NT2/D1 (cell line): ENCODE measurements at regions not wholly inside any gene's neighbourhood (a gene's known extent, or its start where the extent isn't known, plus 50 kb on each side); places are given as distances from the start of the nearest gene placed in this dataset.

Experiments used
- DNase-seq: peaks from one replicate; pipeline ENCODE4 v3.0.0-alpha.2; 2011; ENCODE audit warnings: low read depth, low spot score
- H3K27me3 ChIP-seq: 2 replicates; pipeline ENCODE4 v1.6.0; 2011; ENCODE audit warnings: mild to moderate bottlenecking; ENCODE audit not compliant: insufficient read length, insufficient read depth
- H3K36me3 ChIP-seq: 2 replicates; pipeline ENCODE4 v1.6.1; 2011; ENCODE audit warnings: mild to moderate bottlenecking, low read length, mixed read lengths; ENCODE audit not compliant: insufficient read depth, insufficient read length
- H3K4me1 ChIP-seq: 2 replicates; pipeline ENCODE4 v1.5.1; 2011; ENCODE audit not compliant: insufficient read depth, insufficient read length
- H3K4me3 ChIP-seq: 2 replicates; pipeline ENCODE4 v1.5.1; 2011; ENCODE audit warnings: low read depth; ENCODE audit not compliant: insufficient read length
- H3K9ac ChIP-seq: 2 replicates; pipeline ENCODE4 v1.6.0; 2011; ENCODE audit warnings: low read depth; ENCODE audit not compliant: insufficient read length
- H3K9me3 ChIP-seq: 2 replicates; pipeline ENCODE4 v1.5.1; 2011; ENCODE audit warnings: mild to moderate bottlenecking, low read length; ENCODE audit not compliant: insufficient read depth
- SUZ12 ChIP-seq: IDR thresholded peaks from 2 replicates; pipeline ENCODE4 v1.6.1; 2011; ENCODE audit not compliant: insufficient read length, insufficient read depth; ENCODE audit errors: extremely low read depth
- YY1 ChIP-seq: IDR thresholded peaks from 2 replicates; pipeline ENCODE4 v1.6.1; 2011; ENCODE audit not compliant: insufficient read length, insufficient read depth
- ZNF274 ChIP-seq: IDR thresholded peaks from 2 replicates; pipeline ENCODE4 v1.6.1; 2011; ENCODE audit warnings: mild to moderate bottlenecking, low read depth, low read length

- Histone ChIP-seq H3K9ac (no peak overlapping the region), H3K4me1 (no peaks in the 10 kb centered on the region), H3K36me3 (no peaks in the 10 kb centered on the region), H3K27me3 (no peaks in the 10 kb centered on the region), H3K9me3 (no peaks in the 10 kb centered on the region), H3K4me3 (no peak overlapping the region)
- DNase-seq = no peak
- TF ChIP-seq SUZ12 = no peak
- no peak for TF ChIP-seq ZNF274
- no peak for TF ChIP-seq YY1
Observed at GRCh38 chr5:57348376-57349140, 134.1 kb downstream of the ACTBL2 start.

DNA sequence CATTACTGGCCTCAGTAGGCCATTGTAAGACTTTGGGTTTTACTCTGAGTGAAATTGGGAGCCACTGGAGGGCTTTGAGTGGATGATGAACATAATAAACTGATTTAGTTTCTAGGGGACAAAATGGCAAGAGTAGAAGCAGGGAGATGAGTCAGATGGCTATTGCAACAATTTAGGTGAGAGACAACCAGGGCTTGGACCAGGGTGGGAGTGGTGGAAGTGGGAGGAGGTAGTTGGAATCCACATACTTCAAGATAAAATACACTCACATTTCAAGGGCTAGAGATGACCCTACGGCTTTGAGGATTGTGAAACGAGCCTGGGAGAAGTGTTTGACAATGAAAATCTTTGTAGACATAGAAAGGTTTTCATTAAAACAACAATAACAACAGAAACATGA is 136.3 kb downstream of the ACTBL2 start:
- H3K36me3 ChIP-seq = no peaks in the 10 kb centered on the region
- H3K4me3 ChIP-seq = no peak overlapping the region
- H3K9me3 ChIP-seq = no peaks in the 10 kb centered on the region
- no peaks in the 10 kb centered on the region for H3K4me1 ChIP-seq
- no peak for DNase-seq
- no peak for TF ChIP-seq YY1
- no peaks in the 10 kb centered on the region for H3K27me3 ChIP-seq
- no peak overlapping the region for H3K9ac ChIP-seq

- H3K4me1 ChIP-seq = no peaks in the 10 kb centered on the region
- TF ChIP-seq SUZ12 (no peak), YY1 (no peak), ZNF274 (no peak)
- H3K4me3 ChIP-seq = no peak overlapping the region
- no peak overlapping the region for H3K9ac ChIP-seq
- H3K36me3 ChIP-seq = no peaks in the 10 kb centered on the region
- no peak for DNase-seq
- H3K27me3 ChIP-seq = no peaks in the 10 kb centered on the region
- H3K9me3 ChIP-seq = no peaks in the 10 kb centered on the region
Observed at GRCh38 chr5:57341380-57341979, 141.1 kb downstream of the ACTBL2 start.

DNA sequence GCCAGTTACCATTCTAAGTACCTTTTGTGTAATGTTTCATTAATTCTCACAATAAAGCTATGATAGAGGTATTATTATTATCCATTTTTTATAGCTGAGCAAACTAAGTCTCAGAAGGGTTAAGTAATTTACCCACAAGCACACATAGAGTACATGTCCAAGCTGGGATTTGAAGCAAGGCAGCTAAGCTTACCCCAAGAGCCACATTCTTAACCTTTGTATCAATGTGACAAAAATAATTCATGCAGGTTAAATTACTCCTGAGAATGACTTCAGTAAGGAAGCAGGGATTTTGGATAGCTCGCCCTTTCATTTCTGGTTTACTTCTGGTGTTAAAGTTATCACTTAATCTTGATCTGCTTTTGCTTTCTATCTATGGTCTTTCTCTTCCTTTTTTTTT is 141.9 kb downstream of the ACTBL2 start:
- Histone ChIP-seq H3K9me3 (no peaks in the 10 kb centered on the region), H3K9ac (no peak overlapping the region), H3K27me3 (no peaks in the 10 kb centered on the region)

GRCh38 chr5:57339521-57339920 is 143.1 kb downstream of the ACTBL2 start:
- Histone ChIP-seq H3K9me3 (no peaks in the 10 kb centered on the region), H3K27me3 (no peaks in the 10 kb centered on the region), H3K9ac (no peak overlapping the region), H3K4me3 (no peak overlapping the region), H3K4me1 (no peaks in the 10 kb centered on the region), H3K36me3 (no peaks in the 10 kb centered on the region)
- DNase-seq = no peak
- no peak for TF ChIP-seq ZNF274
- no peak for TF ChIP-seq SUZ12
- no peak for TF ChIP-seq YY1

More for the DNA sequence above, 141.9 kb downstream of the ACTBL2 start:
- H3K36me3 ChIP-seq = no peaks in the 10 kb centered on the region
- no peaks in the 10 kb centered on the region for H3K4me1 ChIP-seq
- TF ChIP-seq SUZ12 (no peak), YY1 (no peak), ZNF274 (no peak)
- no peak for DNase-seq
- no peak overlapping the region for H3K4me3 ChIP-seq

DNA sequence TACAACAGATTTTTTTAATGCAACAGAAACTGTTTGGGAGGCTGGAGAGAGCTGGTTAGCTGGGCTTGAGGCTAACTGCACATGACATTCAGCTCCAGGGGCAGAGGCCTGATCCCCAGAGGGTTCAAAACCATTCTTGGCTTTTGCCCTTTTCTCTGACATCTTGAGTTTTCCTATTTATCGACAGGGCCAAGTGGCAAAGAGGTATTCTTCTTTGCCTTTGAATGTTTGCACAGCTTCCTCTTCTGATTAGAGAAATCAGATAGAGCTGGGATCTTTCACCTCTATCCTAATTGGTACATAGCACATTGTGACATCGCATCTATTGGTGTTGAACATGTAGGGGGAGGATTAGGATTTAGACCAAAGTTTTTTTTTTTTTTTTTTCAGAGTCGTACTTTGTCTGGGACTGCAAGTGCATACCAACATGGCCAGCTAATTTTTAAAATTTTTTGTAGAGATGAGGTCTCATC is 143.7 kb downstream of the ACTBL2 start:
- no peak for DNase-seq
- Histone ChIP-seq H3K4me3 (no peak overlapping the region), H3K9ac (no peak overlapping the region), H3K9me3 (no peaks in the 10 kb centered on the region), H3K4me1 (no peaks in the 10 kb centered on the region), H3K27me3 (no peaks in the 10 kb centered on the region), H3K36me3 (no peaks in the 10 kb centered on the region)
- TF ChIP-seq YY1 (no peak), SUZ12 (no peak), ZNF274 (no peak)

DNA sequence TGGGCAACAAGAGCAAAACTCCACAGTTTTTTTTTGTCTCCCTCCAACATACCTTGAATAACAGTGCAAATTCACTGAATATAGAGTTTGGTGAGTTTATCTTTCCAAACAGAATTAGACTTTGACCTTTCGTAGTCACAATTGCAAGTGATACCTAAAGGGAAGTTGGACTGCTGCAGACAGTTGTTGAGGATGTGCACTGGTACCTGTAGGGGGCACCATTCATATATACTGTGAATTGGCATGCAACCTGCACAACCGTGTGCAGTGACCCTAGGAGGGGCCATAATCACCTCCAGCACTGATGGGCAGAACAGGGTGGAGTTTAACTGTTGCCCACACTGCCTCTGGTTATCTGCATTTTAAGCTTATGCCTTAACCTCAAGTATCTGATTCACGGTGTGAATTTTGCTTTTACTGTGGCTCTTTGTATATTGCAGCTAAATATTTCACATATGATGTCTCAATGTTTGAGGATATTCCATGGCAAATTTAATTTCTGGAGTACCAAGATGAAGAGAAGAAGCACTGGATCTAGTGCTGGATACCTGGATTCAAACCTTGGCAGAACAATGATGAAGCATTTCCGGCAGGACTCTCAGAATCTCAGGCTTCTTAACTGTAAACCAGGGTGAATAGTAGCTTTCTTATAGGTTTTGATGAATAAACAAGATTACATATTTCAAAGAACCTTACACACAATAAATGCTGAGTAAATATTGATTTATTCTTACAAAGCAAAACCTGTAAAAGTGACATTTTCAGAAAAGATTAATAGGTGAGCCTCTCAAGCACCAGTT is 144.3 kb downstream of the ACTBL2 start:
- TF ChIP-seq SUZ12 (no peak), YY1 (no peak), ZNF274 (no peak)

More for the DNA sequence above, 144.3 kb downstream of the ACTBL2 start:
- Histone ChIP-seq H3K4me1 (no peaks in the 10 kb centered on the region), H3K36me3 (no peaks in the 10 kb centered on the region), H3K9me3 (no peaks in the 10 kb centered on the region), H3K4me3 (no peak overlapping the region), H3K9ac (no peak overlapping the region), H3K27me3 (no peaks in the 10 kb centered on the region)
- peak; percentile 18 for DNase-seq
